ENCODE measurements at regions not wholly inside any gene's neighbourhood (a gene's known extent, or its start where the extent isn't known, plus 50 kb on each side); places are given as distances from the start of the nearest gene placed in this dataset.
A peak's percentile ranks its signal among the peaks of the same experiment; 100 is the strongest.

DNA sequence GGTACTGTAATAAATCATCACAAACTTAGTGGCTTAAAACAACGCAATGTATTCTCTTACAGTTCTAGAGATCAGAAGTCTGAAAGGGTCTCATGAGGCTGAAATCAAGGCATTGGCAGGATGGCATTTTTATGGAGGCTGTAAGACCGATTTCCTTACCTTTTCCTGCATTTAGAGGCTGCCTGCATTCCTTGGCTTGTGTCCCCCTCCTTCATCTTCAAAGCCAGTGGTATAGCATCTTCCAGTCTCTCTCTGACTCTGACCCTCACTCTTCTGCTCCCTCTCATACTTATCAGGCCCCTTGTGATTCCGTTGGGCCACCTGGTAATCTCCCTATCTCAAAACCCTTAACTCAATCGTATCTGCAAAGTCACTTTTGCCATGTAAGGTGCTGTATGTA is 258.2 kb upstream of the JADE1 start:
- H3K27ac Mint-ChIP-seq, result no peak overlapping the region
- DNase-seq, result no peak
- H3K36me3 Mint-ChIP-seq (ENCODE audit: low read depth), result peaks cover 9% of the 10 kb centered on the region
- peaks cover 35% of the 10 kb centered on the region for H3K4me1 Mint-ChIP-seq
- TF ChIP-seq, protein P1, sequence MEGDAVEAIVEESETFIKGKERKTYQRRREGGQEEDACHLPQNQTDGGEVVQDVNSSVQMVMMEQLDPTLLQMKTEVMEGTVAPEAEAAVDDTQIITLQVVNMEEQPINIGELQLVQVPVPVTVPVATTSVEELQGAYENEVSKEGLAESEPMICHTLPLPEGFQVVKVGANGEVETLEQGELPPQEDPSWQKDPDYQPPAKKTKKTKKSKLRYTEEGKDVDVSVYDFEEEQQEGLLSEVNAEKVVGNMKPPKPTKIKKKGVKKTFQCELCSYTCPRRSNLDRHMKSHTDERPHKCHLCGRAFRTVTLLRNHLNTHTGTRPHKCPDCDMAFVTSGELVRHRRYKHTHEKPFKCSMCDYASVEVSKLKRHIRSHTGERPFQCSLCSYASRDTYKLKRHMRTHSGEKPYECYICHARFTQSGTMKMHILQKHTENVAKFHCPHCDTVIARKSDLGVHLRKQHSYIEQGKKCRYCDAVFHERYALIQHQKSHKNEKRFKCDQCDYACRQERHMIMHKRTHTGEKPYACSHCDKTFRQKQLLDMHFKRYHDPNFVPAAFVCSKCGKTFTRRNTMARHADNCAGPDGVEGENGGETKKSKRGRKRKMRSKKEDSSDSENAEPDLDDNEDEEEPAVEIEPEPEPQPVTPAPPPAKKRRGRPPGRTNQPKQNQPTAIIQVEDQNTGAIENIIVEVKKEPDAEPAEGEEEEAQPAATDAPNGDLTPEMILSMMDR (IDR thresholded peaks at IDR 0.05), result no peak
- H3K27me3 Mint-ChIP-seq (ENCODE audit: low read depth, poor library complexity), result no peaks in the 10 kb centered on the region
- H3K9me3 Mint-ChIP-seq, result peaks cover 17% of the 10 kb centered on the region
- H3K4me3 Mint-ChIP-seq, result no peak overlapping the region

DNA sequence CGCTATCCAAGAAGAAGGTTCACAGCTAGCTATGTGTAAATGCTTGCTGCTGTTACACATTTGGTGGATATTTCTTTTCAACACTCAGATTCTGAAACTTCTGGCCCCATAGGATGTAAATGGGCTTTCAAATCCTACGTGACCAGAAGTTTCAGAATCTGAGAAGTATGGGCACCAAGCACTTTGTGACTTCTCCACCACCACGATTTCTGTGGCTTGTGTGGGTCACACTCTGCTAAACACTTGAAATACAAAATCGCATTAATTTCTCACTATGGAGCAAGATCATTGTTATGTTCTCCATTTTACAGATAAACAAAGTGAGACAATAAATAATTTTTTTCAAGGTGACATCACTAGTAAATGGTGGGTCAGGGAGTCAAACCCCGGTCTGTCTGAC is 259.4 kb upstream of the JADE1 start:
- no peak overlapping the region for H3K27ac Mint-ChIP-seq
- no peak for DNase-seq
- H3K36me3 Mint-ChIP-seq (ENCODE audit: low read depth), result peaks cover 9% of the 10 kb centered on the region
- peaks cover 2% of the 10 kb centered on the region for H3K27me3 Mint-ChIP-seq (ENCODE audit: low read depth, poor library complexity)
- peaks cover 30% of the 10 kb centered on the region for H3K4me1 Mint-ChIP-seq
- TF ChIP-seq, protein P1 (IDR thresholded peaks at IDR 0.05), result no peak
- H3K4me3 Mint-ChIP-seq, result no peak overlapping the region
- H3K9me3 Mint-ChIP-seq, result peaks cover 17% of the 10 kb centered on the region

DNA sequence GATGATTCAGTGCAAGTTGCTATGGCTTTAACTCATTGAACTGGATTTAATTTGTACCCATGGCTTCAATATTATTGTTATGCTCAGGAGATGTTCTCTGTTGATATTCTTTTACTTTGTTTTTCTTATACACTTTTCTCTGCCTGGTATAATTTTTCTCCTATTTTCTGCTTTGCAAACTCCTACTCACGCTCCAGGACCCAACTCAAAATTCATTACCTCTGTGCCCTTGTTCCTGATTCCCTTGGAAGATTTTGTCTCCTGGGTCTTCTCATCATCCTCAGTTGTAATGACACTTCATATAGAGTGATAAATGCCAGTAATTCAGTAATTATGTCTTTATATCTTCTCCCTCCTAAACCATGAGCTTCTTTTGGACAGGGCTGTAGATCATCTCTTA is 259.9 kb upstream of the JADE1 start:
- Mint-ChIP-seq H3K4me1 (peaks cover 30% of the 10 kb centered on the region), H3K27ac (no peak overlapping the region), H3K36me3 (ENCODE audit: low read depth) (peaks cover 9% of the 10 kb centered on the region), H3K4me3 (no peak overlapping the region), H3K27me3 (ENCODE audit: low read depth, poor library complexity) (peaks cover 3% of the 10 kb centered on the region), H3K9me3 (peaks cover 17% of the 10 kb centered on the region)
- no peak for DNase-seq
- TF ChIP-seq, protein P1 (IDR thresholded peaks at IDR 0.05), result no peak

DNA sequence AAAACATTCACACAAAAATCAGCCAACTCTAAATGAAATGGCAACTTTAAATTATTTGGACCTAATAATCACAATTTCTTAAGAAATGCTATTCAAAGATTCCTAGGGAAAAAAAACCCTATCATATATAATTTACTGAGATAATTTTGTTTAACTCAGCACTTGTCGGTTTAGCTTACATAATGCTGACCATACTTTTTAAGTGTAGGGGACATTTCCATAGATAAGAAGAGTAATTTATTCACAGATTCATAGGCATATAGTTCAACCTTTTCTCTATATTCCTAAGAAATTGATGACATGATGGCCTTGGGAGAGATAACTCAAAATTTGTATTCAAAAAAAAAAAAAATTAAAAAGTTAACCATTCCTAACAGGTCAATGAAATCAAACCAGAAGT is 260.8 kb upstream of the PGRMC2 start:
- Mint-ChIP-seq H3K27ac (no peak overlapping the region), H3K9me3 (peaks cover 17% of the 10 kb centered on the region), H3K27me3 (ENCODE audit: low read depth, poor library complexity) (peaks cover 3% of the 10 kb centered on the region), H3K36me3 (ENCODE audit: low read depth) (peaks cover 9% of the 10 kb centered on the region), H3K4me1 (peaks cover 30% of the 10 kb centered on the region), H3K4me3 (no peak overlapping the region)
- TF ChIP-seq, protein P1 (IDR thresholded peaks at IDR 0.05), result no peak
- no peak for DNase-seq

DNA sequence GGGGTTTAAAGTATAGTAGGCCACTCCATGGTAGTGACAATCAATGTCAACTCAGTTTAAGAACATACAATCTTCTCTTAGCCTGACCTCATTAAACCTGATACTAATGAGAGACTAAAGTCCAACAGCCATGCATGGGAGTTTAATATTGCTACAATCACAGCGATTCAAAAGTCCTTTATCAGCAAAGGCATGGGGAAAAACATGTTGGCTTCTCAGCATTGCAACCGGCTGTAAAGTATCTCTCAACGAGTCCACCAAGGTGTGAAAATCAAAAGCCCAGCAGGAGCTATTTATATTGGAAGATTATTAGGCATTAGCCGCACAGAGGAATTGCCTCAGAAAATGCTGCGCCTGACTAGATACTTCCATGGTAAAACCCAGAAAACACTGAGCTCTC is 256.7 kb upstream of the PGRMC2 start:
- no peak overlapping the region for H3K4me3 Mint-ChIP-seq
- no peaks in the 10 kb centered on the region for H3K9me3 Mint-ChIP-seq
- no peak overlapping the region for H3K27ac Mint-ChIP-seq
- no peak for DNase-seq
- TF ChIP-seq, protein P1 (IDR thresholded peaks at IDR 0.05), result no peak
- H3K27me3 Mint-ChIP-seq (ENCODE audit: low read depth, poor library complexity), result peaks cover 3% of the 10 kb centered on the region
- H3K4me1 Mint-ChIP-seq, result peaks cover 37% of the 10 kb centered on the region
- no peaks in the 10 kb centered on the region for H3K36me3 Mint-ChIP-seq (ENCODE audit: low read depth)

DNA sequence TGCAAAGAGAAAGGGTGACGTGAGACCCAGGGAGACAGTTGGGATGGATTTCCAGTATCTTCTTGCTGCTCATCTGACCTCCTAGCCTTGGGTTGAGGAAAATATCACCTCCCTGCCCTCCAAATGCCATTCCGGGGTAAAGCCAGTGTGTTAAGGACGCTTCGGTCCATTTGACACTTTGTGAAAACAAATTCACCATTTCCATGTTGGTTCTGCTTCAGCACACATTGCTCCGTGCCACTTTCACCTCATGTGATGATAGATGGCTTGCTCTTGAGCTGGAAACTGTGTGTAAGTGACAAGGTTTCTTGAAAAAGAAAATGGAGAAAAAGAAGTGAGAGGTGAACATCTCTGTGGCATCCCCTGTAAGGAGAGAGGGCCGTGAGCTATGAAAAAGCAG is 256.1 kb upstream of the PGRMC2 start:
- peak overlapping the region; percentile 84 for H3K27ac Mint-ChIP-seq

More for the DNA sequence above, 256.1 kb upstream of the PGRMC2 start:
- Mint-ChIP-seq H3K4me3 (no peak overlapping the region), H3K27me3 (ENCODE audit: low read depth, poor library complexity) (peaks cover 3% of the 10 kb centered on the region), H3K36me3 (ENCODE audit: low read depth) (no peaks in the 10 kb centered on the region), H3K9me3 (no peaks in the 10 kb centered on the region), H3K4me1 (peaks cover 39% of the 10 kb centered on the region)
- TF ChIP-seq, protein P1 (IDR thresholded peaks at IDR 0.05), result no peak
- DNase-seq, result no peak

All from nephron progenitor cell (in vitro differentiated cells).